K562 (cell line): ENCODE measurements at regions not wholly inside any gene's neighbourhood (a gene's known extent, or its start where the extent isn't known, plus 50 kb on each side); places are given as distances from the start of the nearest gene placed in this dataset.
"Not testable (repeated sequence)": the region's sequence is repeated elsewhere in the genome, so short reads cannot be mapped to it uniquely, and the experiment has no call there.

Experiments
- ATAC-seq: fragments of 200-7000 bp; cut with Tn5 transposase; 3 replicates; pipeline ENCODE4 v1.9.1; 2020; ENCODE audit warnings: moderate library complexity
- BruUV-seq: library from RNA; stranded (reverse); fragments of 400-500 nt; replicated peaks from 2 replicates; lab custom pipeline; 2021; lab: Mats Ljungman, UMichigan
- CTCF ChIA-PET: fragments of 300-600 bp; formaldehyde crosslinking; extraction: SDS; loops from one replicate; lab custom pipeline; 2021; ENCODE audit warnings: low intra/inter-chr PET ratio; lab: Yijun Ruan, JAX
- POLR2A ChIA-PET: fragments of 300-600, 350-650 bp; sonication (Branson Sonifier 250); formaldehyde crosslinking; extraction: SDS; loops from one replicate; lab custom pipeline; 2021; ENCODE audit warnings: antibody characterized with exemption, inconsistent platforms; lab: Yijun Ruan, JAX
- DNase-seq, 4 experiments: peaks; one replicate each; pipeline versions ENCODE4 v3.0.0 to v3.0.0-alpha.2; 2011 to 2018; ENCODE audit warnings: low spot score in 3 of 4, mixed read lengths in 3 of 4; ENCODE audit errors: extremely low read depth in 1 of 4
- FAIRE-seq: peaks from 2 replicates; lab custom pipeline; 2011; peaks lifted over from hg19 to GRCh38; lab: Jason Lieb, UNC
- H2AFZ ChIP-seq: 2 replicates; pipeline ENCODE4 v1.6.0; 2011; ENCODE audit warnings: low read depth, low read length, control low read depth, inconsistent platforms
- H3K27ac ChIP-seq: fragments of 200-600 bp; 3 replicates; pipeline ENCODE4 v1.8.0; 2011; ENCODE audit warnings: low read depth, mild to moderate bottlenecking, control low read depth, inconsistent platforms, low read length, moderate library complexity, mixed read lengths; ENCODE audit errors: extremely low read depth
- H3K27me3 ChIP-seq, 2 experiments: fragments of 300-600 bp in 1 of 2; 2 replicates in 1 of 2; 3 replicates in 1 of 2; pipeline versions ENCODE4 v1.6.0 to v1.8.0; 2011; ENCODE audit warnings: inconsistent platforms in 2 of 2, low read length in 2 of 2, mild to moderate bottlenecking in 1 of 2, mixed read lengths in 1 of 2, moderate library complexity in 1 of 2; ENCODE audit not compliant: control insufficient read depth in 2 of 2, insufficient read depth in 2 of 2
- H3K36me3 ChIP-seq: fragments of 300-600 bp; 3 replicates; pipeline ENCODE4 v1.8.0; 2011; ENCODE audit warnings: mild to moderate bottlenecking, low read length, inconsistent platforms; ENCODE audit not compliant: control insufficient read depth, insufficient read depth
- H3K4me1 ChIP-seq, 2 experiments: fragments of 200-600 bp in 1 of 2; replicated peaks in 1 of 2; 2 replicates in 1 of 2; 3 replicates in 1 of 2; pipeline versions ENCODE4 v1.5.1 to v1.8.0; 2011; ENCODE audit warnings: inconsistent platforms in 2 of 2, low read length in 2 of 2, mild to moderate bottlenecking in 1 of 2, mixed read lengths in 1 of 2, moderate library complexity in 1 of 2; ENCODE audit not compliant: control insufficient read depth in 2 of 2, insufficient read depth in 2 of 2
- H3K4me2 ChIP-seq: 2 replicates; pipeline ENCODE4 v1.6.1; 2011; ENCODE audit warnings: low read length, control low read depth, inconsistent platforms, mixed read lengths; ENCODE audit not compliant: insufficient read depth
- H3K4me3 ChIP-seq: fragments of 200-600 bp; sonication (generic), shearing (Covaris generic); 2 replicates; pipeline ENCODE4 v1.5.1; 2016; ENCODE audit warnings: control low read depth, inconsistent platforms
- H3K79me2 ChIP-seq: fragments of 200-600 bp; 3 replicates; pipeline ENCODE4 v1.8.0; 2011; ENCODE audit warnings: low read length, inconsistent platforms; ENCODE audit not compliant: control insufficient read depth, insufficient read depth
- H3K9ac ChIP-seq, 2 experiments: 2 replicates each; pipeline versions ENCODE4 v1.6.0 to v1.6.1; 2011; ENCODE audit warnings: low read depth in 2 of 2, low read length in 2 of 2, control low read depth in 1 of 2, inconsistent platforms in 1 of 2, mild to moderate bottlenecking in 1 of 2, mixed read lengths in 1 of 2; ENCODE audit not compliant: insufficient read depth in 1 of 2
- H3K9me1 ChIP-seq: one replicate; pipeline ENCODE4 v1.6.0; 2011; ENCODE audit warnings: inconsistent platforms, mild to moderate bottlenecking, low read length, moderate library complexity; ENCODE audit not compliant: control insufficient read depth, insufficient read depth
- H3K9me3 ChIP-seq: replicated peaks from 2 replicates; pipeline ENCODE4 v1.5.1; 2011; ENCODE audit warnings: low read depth, low read length, inconsistent platforms; ENCODE audit not compliant: control insufficient read depth, insufficient read depth
- H4K20me1 ChIP-seq: replicated peaks from 2 replicates; pipeline ENCODE4 v1.6.1; 2011; ENCODE audit warnings: low read length, inconsistent platforms, mixed read lengths; ENCODE audit not compliant: control insufficient read depth, insufficient read depth
- BRF2 ChIP-seq: IDR thresholded peaks from 3 replicates; pipeline ENCODE4 v1.6.1; 2011; ENCODE audit warnings: borderline replicate concordance, mild to moderate bottlenecking; ENCODE audit not compliant: insufficient read length, insufficient read depth
- C11orf30 ChIP-seq: fragments of 450-650 bp; IDR thresholded peaks from 2 replicates; pipeline ENCODE4 v1.6.1; 2016; ENCODE audit warnings: low read depth, mild to moderate bottlenecking
- KHSRP ChIP-seq: fragments of 450-650 bp; IDR thresholded peaks from 2 replicates; pipeline ENCODE4 v1.6.1; 2017
- WGBS: fragments of 100-300 bp; shearing (Covaris generic); methylation state at CpG from one replicate; pipeline ENCODE4 v1.1.6; 2016; ENCODE audit warnings: low coverage, mixed read lengths; ENCODE audit not compliant: insufficient coverage; ENCODE audit errors: missing lambda C conversion rate; 5-methylcytosine and 5-hydroxymethylcytosine counted together
- in situ Hi-C: fragments of 300-500 bp; cut with MboI; formaldehyde crosslinking; loops from 4 replicates; pipeline ENCODE4 v1.15.0; 2018; ENCODE audit warnings: inconsistent platforms, mixed read lengths
- intact Hi-C: fragments of 100-400 bp; cut with micrococcal nuclease; formaldehyde crosslinking; loops from 2 replicates; pipeline ENCODE4 v1.14.2; 2022
- TF ChIP-seq, protein P1 (sequence below), 2 experiments: fragments of 450-650 bp in 1 of 2; sonication (generic) in 1 of 2; formaldehyde crosslinking in 1 of 2; IDR thresholded peaks; 2 replicates each; pipeline versions ENCODE4 v1.7.1 to v1.9.0; 2016 to 2022; ENCODE audit warnings: inconsistent platforms in 1 of 2, mild to moderate bottlenecking in 1 of 2, missing genetic modification reagents in 1 of 2

DNA sequence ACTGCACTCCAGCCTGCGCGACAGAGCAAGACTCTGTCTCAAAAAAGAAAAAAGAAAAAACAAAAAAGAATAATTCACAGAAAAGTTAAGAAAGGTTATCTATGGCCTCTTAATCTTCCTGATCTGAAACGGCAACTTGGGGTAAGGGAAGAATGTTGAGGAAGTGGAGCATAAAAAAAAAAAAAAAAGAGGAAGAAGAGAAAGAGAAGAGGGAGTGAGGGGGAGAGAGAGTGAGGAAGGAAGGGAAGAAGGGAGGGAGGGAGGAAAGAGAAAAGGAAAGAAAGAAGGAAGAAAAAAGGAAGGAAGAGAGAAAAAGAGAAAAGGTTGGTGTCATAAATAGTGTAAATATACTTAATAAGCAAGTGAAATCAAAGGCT is 68.9 kb upstream of the NCOA3 start (continued):
- TF ChIP-seq KHSRP (no peak), C11orf30 (no peak), BRF2 (no peak)

DNA sequence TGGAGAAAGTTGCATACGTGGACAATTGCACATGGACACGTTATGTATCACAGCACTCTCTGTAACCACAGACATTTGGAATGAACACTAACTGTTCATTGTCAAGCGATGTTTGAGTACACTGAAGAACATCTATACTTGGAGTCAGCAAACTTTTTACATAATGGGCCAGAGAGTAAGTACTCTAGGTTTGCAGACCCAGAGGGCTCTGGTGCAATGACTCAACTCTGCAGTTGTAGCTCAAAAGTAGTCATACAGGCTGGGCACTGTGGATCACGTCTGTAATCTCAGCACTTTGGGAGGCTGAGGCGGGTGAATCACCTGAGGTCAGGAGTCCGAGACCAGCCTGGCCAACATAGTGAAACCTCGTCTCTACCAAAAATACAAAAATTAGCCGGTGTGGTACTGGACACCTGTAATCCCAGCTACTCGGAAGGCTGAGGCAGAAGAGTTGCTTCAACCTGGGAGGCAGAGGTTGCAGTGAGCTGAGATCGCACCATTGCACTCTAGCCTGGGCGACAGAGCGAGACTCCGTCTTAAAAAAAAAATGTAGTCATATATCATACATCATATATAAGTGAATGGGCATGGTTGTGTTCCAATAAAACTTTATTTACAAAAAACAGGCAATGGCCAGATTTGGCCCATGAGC is 67.4 kb upstream of the NCOA3 start:
- H3K9me3 ChIP-seq, H3K27ac ChIP-seq, H3K9ac ChIP-seq, H3K4me3 ChIP-seq, H3K36me3 ChIP-seq, FAIRE-seq, BruUV-seq, H3K4me2 ChIP-seq, intact Hi-C loops, H3K79me2 ChIP-seq, CTCF ChIA-PET, H3K9me1 ChIP-seq, ATAC-seq, H3K27me3 ChIP-seq, DNase-seq, H4K20me1 ChIP-seq, in situ Hi-C loops: not testable (repeated sequence)
- Histone ChIP-seq H3K4me1 (peaks cover 10 to 16% of the 10 kb centered on the region in 2 experiments; a peak in 4 of 5 replicates), H2AFZ (peak overlapping the region; percentile 37)
- POLR2A ChIA-PET, result interaction anchor here (1.0 to 1.2 kb wide), 2 partner anchors 64 to 154 kb away, joined by 3 to 4 read pairs; no protein-coding TSS in a partner anchor
- 65% methylated on average over 13 of the region's 13 CpGs for WGBS
- TF ChIP-seq, protein P1, sequence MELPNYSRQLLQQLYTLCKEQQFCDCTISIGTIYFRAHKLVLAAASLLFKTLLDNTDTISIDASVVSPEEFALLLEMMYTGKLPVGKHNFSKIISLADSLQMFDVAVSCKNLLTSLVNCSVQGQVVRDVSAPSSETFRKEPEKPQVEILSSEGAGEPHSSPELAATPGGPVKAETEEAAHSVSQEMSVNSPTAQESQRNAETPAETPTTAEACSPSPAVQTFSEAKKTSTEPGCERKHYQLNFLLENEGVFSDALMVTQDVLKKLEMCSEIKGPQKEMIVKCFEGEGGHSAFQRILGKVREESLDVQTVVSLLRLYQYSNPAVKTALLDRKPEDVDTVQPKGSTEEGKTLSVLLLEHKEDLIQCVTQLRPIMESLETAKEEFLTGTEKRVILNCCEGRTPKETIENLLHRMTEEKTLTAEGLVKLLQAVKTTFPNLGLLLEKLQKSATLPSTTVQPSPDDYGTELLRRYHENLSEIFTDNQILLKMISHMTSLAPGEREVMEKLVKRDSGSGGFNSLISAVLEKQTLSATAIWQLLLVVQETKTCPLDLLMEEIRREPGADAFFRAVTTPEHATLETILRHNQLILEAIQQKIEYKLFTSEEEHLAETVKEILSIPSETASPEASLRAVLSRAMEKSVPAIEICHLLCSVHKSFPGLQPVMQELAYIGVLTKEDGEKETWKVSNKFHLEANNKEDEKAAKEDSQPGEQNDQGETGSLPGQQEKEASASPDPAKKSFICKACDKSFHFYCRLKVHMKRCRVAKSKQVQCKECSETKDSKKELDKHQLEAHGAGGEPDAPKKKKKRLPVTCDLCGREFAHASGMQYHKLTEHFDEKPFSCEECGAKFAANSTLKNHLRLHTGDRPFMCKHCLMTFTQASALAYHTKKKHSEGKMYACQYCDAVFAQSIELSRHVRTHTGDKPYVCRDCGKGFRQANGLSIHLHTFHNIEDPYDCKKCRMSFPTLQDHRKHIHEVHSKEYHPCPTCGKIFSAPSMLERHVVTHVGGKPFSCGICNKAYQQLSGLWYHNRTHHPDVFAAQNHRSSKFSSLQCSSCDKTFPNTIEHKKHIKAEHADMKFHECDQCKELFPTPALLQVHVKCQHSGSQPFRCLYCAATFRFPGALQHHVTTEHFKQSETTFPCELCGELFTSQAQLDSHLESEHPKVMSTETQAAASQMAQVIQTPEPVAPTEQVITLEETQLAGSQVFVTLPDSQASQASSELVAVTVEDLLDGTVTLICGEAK (IDR thresholded peaks at IDR 0.05), result peak; percentile 96
- TF ChIP-seq, protein P1 (CRISPR knock-in tag; IDR thresholded peaks at IDR 0.05), result peak; percentile 80
- TF ChIP-seq C11orf30, result 0 out of 2 replicates have a peak, but pooled peaks have one; percentile 10
